ENCODE measurements at regions not wholly inside any gene's neighbourhood (a gene's known extent, or its start where the extent isn't known, plus 50 kb on each side); places are given as distances from the start of the nearest gene placed in this dataset.

- Mint-ChIP-seq H3K4me3 (no peak overlapping the region), H3K9me3 (ENCODE audit: low read depth) (no peaks in the 10 kb centered on the region), H3K4me1 (ENCODE audit: low read depth) (no peaks in the 10 kb centered on the region), H3K27me3 (peaks cover 4% of the 10 kb centered on the region), H3K36me3 (no peaks in the 10 kb centered on the region), H3K27ac (no peak overlapping the region)
Observed at GRCh38 chr13:110030394-110030928, 244.1 kb upstream of the IRS2 start.

- H3K27me3 Mint-ChIP-seq = peaks cover 4% of the 10 kb centered on the region
Observed at GRCh38 chr13:110028838-110029621, 242.6 kb upstream of the IRS2 start.

GRCh38 chr13:110028311-110028710 lies 241.9 kb upstream of the IRS2 start:
- Mint-ChIP-seq H3K27me3 (peaks cover 4% of the 10 kb centered on the region), H3K36me3 (no peaks in the 10 kb centered on the region), H3K4me3 (no peak overlapping the region), H3K9me3 (ENCODE audit: low read depth) (no peaks in the 10 kb centered on the region), H3K4me1 (ENCODE audit: low read depth) (no peaks in the 10 kb centered on the region), H3K27ac (no peak overlapping the region)

More at GRCh38 chr13:110028838-110029621, 242.6 kb upstream of the IRS2 start:
- H3K4me3 Mint-ChIP-seq = no peak overlapping the region
- no peaks in the 10 kb centered on the region for H3K9me3 Mint-ChIP-seq (ENCODE audit: low read depth)
- no peaks in the 10 kb centered on the region for H3K4me1 Mint-ChIP-seq (ENCODE audit: low read depth)
- H3K36me3 Mint-ChIP-seq = no peaks in the 10 kb centered on the region
- no peak overlapping the region for H3K27ac Mint-ChIP-seq

GRCh38 chr13:110027470-110028240 lies 241.3 kb upstream of the IRS2 start:
- Mint-ChIP-seq H3K4me3 (no peak overlapping the region), H3K27ac (no peak overlapping the region), H3K27me3 (peaks cover 4% of the 10 kb centered on the region), H3K36me3 (no peaks in the 10 kb centered on the region), H3K4me1 (ENCODE audit: low read depth) (no peaks in the 10 kb centered on the region), H3K9me3 (ENCODE audit: low read depth) (no peaks in the 10 kb centered on the region)

- H3K27ac Mint-ChIP-seq = no peak overlapping the region
- peaks cover 4% of the 10 kb centered on the region for H3K27me3 Mint-ChIP-seq
- no peaks in the 10 kb centered on the region for H3K9me3 Mint-ChIP-seq (ENCODE audit: low read depth)
- H3K36me3 Mint-ChIP-seq = no peaks in the 10 kb centered on the region
- no peak overlapping the region for H3K4me3 Mint-ChIP-seq
- no peaks in the 10 kb centered on the region for H3K4me1 Mint-ChIP-seq (ENCODE audit: low read depth)
Observed at GRCh38 chr13:110024645-110024980, 238.2 kb upstream of the IRS2 start.

- Mint-ChIP-seq H3K4me1 (ENCODE audit: low read depth) (no peaks in the 10 kb centered on the region), H3K4me3 (no peak overlapping the region), H3K27ac (no peak overlapping the region), H3K27me3 (peaks cover 4% of the 10 kb centered on the region), H3K9me3 (ENCODE audit: low read depth) (no peaks in the 10 kb centered on the region), H3K36me3 (no peaks in the 10 kb centered on the region)
Observed at GRCh38 chr13:110023729-110024644, 237.6 kb upstream of the IRS2 start.

GRCh38 chr13:110018009-110018408 lies 231.6 kb upstream of the IRS2 start:
- H3K27me3 Mint-ChIP-seq = no peaks in the 10 kb centered on the region
- no peaks in the 10 kb centered on the region for H3K36me3 Mint-ChIP-seq
- H3K9me3 Mint-ChIP-seq (ENCODE audit: low read depth) = no peaks in the 10 kb centered on the region
- no peak overlapping the region for H3K4me3 Mint-ChIP-seq
- H3K4me1 Mint-ChIP-seq (ENCODE audit: low read depth) = no peaks in the 10 kb centered on the region
- no peak overlapping the region for H3K27ac Mint-ChIP-seq

- Mint-ChIP-seq H3K36me3 (no peaks in the 10 kb centered on the region), H3K27ac (no peak overlapping the region), H3K4me3 (no peak overlapping the region), H3K4me1 (ENCODE audit: low read depth) (no peaks in the 10 kb centered on the region), H3K9me3 (ENCODE audit: low read depth) (no peaks in the 10 kb centered on the region), H3K27me3 (no peaks in the 10 kb centered on the region)
Observed at GRCh38 chr13:110017379-110017778, 231.0 kb upstream of the IRS2 start.

GRCh38 chr13:110015253-110015652 lies 228.9 kb upstream of the IRS2 start:
- Mint-ChIP-seq H3K27ac (no peak overlapping the region), H3K4me3 (no peak overlapping the region), H3K36me3 (no peaks in the 10 kb centered on the region), H3K27me3 (no peaks in the 10 kb centered on the region), H3K9me3 (ENCODE audit: low read depth) (no peaks in the 10 kb centered on the region), H3K4me1 (ENCODE audit: low read depth) (no peaks in the 10 kb centered on the region)

- no peak overlapping the region for H3K27ac Mint-ChIP-seq
- H3K36me3 Mint-ChIP-seq = no peaks in the 10 kb centered on the region
- H3K4me3 Mint-ChIP-seq = no peak overlapping the region
Observed at GRCh38 chr13:110014719-110015118, 228.3 kb upstream of the IRS2 start.

GRCh38 chr13:110012102-110012739 lies 225.8 kb upstream of the IRS2 start:
- Mint-ChIP-seq H3K27me3 (no peaks in the 10 kb centered on the region), H3K9me3 (ENCODE audit: low read depth) (no peaks in the 10 kb centered on the region), H3K27ac (no peak overlapping the region), H3K4me3 (no peak overlapping the region), H3K4me1 (ENCODE audit: low read depth) (no peaks in the 10 kb centered on the region), H3K36me3 (no peaks in the 10 kb centered on the region)

More at GRCh38 chr13:110014719-110015118, 228.3 kb upstream of the IRS2 start:
- Mint-ChIP-seq H3K9me3 (ENCODE audit: low read depth) (no peaks in the 10 kb centered on the region), H3K4me1 (ENCODE audit: low read depth) (no peaks in the 10 kb centered on the region), H3K27me3 (no peaks in the 10 kb centered on the region)

- H3K27me3 Mint-ChIP-seq = no peaks in the 10 kb centered on the region
- no peaks in the 10 kb centered on the region for H3K36me3 Mint-ChIP-seq
- H3K4me1 Mint-ChIP-seq (ENCODE audit: low read depth) = no peaks in the 10 kb centered on the region
- no peak overlapping the region for H3K27ac Mint-ChIP-seq
- H3K4me3 Mint-ChIP-seq = no peak overlapping the region
- no peaks in the 10 kb centered on the region for H3K9me3 Mint-ChIP-seq (ENCODE audit: low read depth)
Observed at GRCh38 chr13:110010404-110011138, 224.2 kb upstream of the IRS2 start.

- Mint-ChIP-seq H3K4me1 (ENCODE audit: low read depth) (no peaks in the 10 kb centered on the region), H3K36me3 (no peaks in the 10 kb centered on the region), H3K9me3 (ENCODE audit: low read depth) (no peaks in the 10 kb centered on the region), H3K27ac (no peak overlapping the region), H3K27me3 (no peaks in the 10 kb centered on the region), H3K4me3 (no peak overlapping the region)
Observed at GRCh38 chr13:110008816-110009215, 222.4 kb upstream of the IRS2 start.

GRCh38 chr13:110006304-110006703 lies 219.9 kb upstream of the IRS2 start:
- Mint-ChIP-seq H3K4me1 (ENCODE audit: low read depth) (no peaks in the 10 kb centered on the region), H3K9me3 (ENCODE audit: low read depth) (no peaks in the 10 kb centered on the region), H3K27me3 (no peaks in the 10 kb centered on the region), H3K27ac (no peak overlapping the region), H3K4me3 (no peak overlapping the region), H3K36me3 (no peaks in the 10 kb centered on the region)
